ENCODE measurements at regions not wholly inside any gene's neighbourhood (a gene's known extent, or its start where the extent isn't known, plus 50 kb on each side); places are given as distances from the start of the nearest gene placed in this dataset.

DNA sequence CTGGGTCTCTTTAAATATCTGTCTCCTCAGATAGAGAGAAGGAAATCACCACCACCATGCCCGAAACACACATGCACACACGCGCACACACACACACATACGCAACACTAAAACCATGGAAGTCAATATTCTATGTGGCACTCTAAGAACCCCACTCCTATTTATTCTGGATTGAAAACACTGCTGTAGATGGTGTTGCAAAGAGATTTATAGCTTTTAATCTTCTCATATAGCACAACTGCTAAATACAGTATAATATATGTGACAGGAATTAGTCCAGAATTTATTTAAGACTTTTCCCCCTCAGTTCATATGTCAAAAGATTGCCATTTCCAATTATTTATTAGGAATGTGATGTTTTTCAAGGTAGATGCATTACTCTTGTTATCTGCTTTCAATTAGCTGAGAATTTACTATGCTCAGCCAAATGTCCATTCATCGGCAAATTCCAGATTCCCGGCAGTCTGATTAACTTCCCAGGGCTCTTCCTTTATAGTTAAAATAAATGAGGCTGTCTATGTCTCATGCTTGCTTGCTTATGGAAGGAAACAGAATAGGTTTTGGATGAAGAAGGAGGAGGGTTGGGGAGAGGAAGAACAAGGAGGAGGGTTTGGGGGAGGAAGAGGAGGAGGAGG is 115.4 kb upstream of the NDP start:
- dilution Hi-C loops (cut with MboI; ENCODE audit: extremely low pct_ligation_motif_present, low sequenced_read_pairs), result no loop called here
- ChIA-PET CTCF (no interaction called here), POLR2A (no interaction called here)
- DNase-seq (ENCODE audit: low read depth, low spot score), result no peak
- no peaks in the 10 kb centered on the region for H3K9me1 ChIP-seq (replicated peaks; ENCODE audit: control insufficient read depth, extremely low read depth, insufficient read depth, low read length)
- intact Hi-C loops (cut with micrococcal nuclease), result no loop called here
- no peaks in the 10 kb centered on the region for H3K27me3 ChIP-seq (ENCODE audit: control insufficient read depth in 2 of 2, insufficient read depth in 2 of 2, low read length in 2 of 2)
- H3K27ac ChIP-seq (ENCODE audit: insufficient read depth, low read depth, low read length), result no peak overlapping the region
- H3K36me3 ChIP-seq (ENCODE audit: control insufficient read depth in 2 of 2, extremely low read depth in 1 of 2, insufficient read depth in 2 of 2, low read length in 2 of 2), result no peaks in the 10 kb centered on the region
- no peaks in the 10 kb centered on the region for H3K9me3 ChIP-seq (replicated peaks; ENCODE audit: control insufficient read depth, insufficient read depth, low read length)
- H4K20me1 ChIP-seq (replicated peaks; ENCODE audit: control insufficient read depth, extremely low read depth, insufficient read depth, low read length), result no peaks in the 10 kb centered on the region
- no TSS peak for BruUV-seq (replicated peaks)
- TF ChIP-seq JUN (IDR thresholded peaks at IDR 0.05; ENCODE audit: borderline replicate concordance, insufficient read depth, insufficient read length, low read depth), result no peak
- TF ChIP-seq POLR2AphosphoS5 (IDR thresholded peaks at IDR 0.05; ENCODE audit: insufficient read depth, low read depth, low read length), result no peak
- no peak for TF ChIP-seq EZH2 (IDR thresholded peaks at IDR 0.05; ENCODE audit: borderline replicate concordance, low read depth, low read length, severe bottlenecking)
- TF ChIP-seq GATA2 (IDR thresholded peaks at IDR 0.05; ENCODE audit: insufficient read depth, insufficient read length, low read depth, low read length), result no peak
- no peak for TF ChIP-seq POLR2A (IDR thresholded peaks at IDR 0.05; ENCODE audit: low read depth, low read length)
- TF ChIP-seq FOS (IDR thresholded peaks at IDR 0.05; ENCODE audit: borderline replicate concordance, insufficient read depth, low read length), result no peak
- TF ChIP-seq, protein P1, sequence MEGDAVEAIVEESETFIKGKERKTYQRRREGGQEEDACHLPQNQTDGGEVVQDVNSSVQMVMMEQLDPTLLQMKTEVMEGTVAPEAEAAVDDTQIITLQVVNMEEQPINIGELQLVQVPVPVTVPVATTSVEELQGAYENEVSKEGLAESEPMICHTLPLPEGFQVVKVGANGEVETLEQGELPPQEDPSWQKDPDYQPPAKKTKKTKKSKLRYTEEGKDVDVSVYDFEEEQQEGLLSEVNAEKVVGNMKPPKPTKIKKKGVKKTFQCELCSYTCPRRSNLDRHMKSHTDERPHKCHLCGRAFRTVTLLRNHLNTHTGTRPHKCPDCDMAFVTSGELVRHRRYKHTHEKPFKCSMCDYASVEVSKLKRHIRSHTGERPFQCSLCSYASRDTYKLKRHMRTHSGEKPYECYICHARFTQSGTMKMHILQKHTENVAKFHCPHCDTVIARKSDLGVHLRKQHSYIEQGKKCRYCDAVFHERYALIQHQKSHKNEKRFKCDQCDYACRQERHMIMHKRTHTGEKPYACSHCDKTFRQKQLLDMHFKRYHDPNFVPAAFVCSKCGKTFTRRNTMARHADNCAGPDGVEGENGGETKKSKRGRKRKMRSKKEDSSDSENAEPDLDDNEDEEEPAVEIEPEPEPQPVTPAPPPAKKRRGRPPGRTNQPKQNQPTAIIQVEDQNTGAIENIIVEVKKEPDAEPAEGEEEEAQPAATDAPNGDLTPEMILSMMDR (IDR thresholded peaks at IDR 0.05; ENCODE audit: extremely low read depth in 1 of 2, insufficient read depth in 1 of 2, low read depth in 1 of 2, low read length in 2 of 2), result no peak
- TF ChIP-seq MYC (IDR thresholded peaks at IDR 0.05; ENCODE audit: low read depth, low read length), result no peak
- TF ChIP-seq MAX (IDR thresholded peaks at IDR 0.05; ENCODE audit: insufficient read depth, insufficient read length), result no peak
- H2AFZ ChIP-seq (ENCODE audit: low read depth, low read length), result no peak overlapping the region
- H3K9ac ChIP-seq (replicated peaks; ENCODE audit: extremely low read depth, insufficient read depth, low read length), result no peak overlapping the region
- FAIRE-seq, result no peak
- no peak overlapping the region for H3K4me3 ChIP-seq (replicated peaks in 1 of 3; ENCODE audit: insufficient read depth in 1 of 3, low read depth in 1 of 3, low read length in 3 of 3)
- no peaks in the 10 kb centered on the region for H3K4me1 ChIP-seq (ENCODE audit: control insufficient read depth, extremely low read depth, insufficient read depth, low read length)
- H3K4me2 ChIP-seq (ENCODE audit: insufficient read depth, low read length), result no peak overlapping the region
- H3K79me2 ChIP-seq (ENCODE audit: control insufficient read depth, insufficient read depth, low read length), result no peaks in the 10 kb centered on the region
